H9 (cell line): ENCODE measurements at regions not wholly inside any gene's neighbourhood (a gene's known extent, or its start where the extent isn't known, plus 50 kb on each side); places are given as distances from the start of the nearest gene placed in this dataset.

Source experiments
- DNase-seq: peaks from one replicate; pipeline ENCODE4 v3.0.0-alpha.2; 2017
- H2AFZ ChIP-seq: one replicate; pipeline ENCODE4 v1.6.1; 2013; ENCODE audit warnings: mild to moderate bottlenecking, low read length, control low read depth, moderate library complexity
- H2AK5ac ChIP-seq: 2 replicates; pipeline ENCODE4 v1.6.1; 2013; ENCODE audit warnings: low read length, control low read depth, mixed read lengths; ENCODE audit not compliant: insufficient read length
- H2BK120ac ChIP-seq: one replicate; pipeline ENCODE4 v1.6.1; 2013; ENCODE audit warnings: low read depth, mild to moderate bottlenecking, low read length, control low read depth, inconsistent platforms; ENCODE audit not compliant: poor library complexity, severe bottlenecking
- H2BK12ac ChIP-seq: 2 replicates; pipeline ENCODE4 v1.6.1; 2013; ENCODE audit warnings: low read length, control low read depth, mixed read lengths, low read depth; ENCODE audit not compliant: insufficient read length
- H2BK15ac ChIP-seq: 2 replicates; pipeline ENCODE4 v1.6.1; 2013; ENCODE audit warnings: low read depth, low read length, control low read depth
- H2BK20ac ChIP-seq: one replicate; pipeline ENCODE4 v1.6.1; 2013; ENCODE audit warnings: low read depth, mild to moderate bottlenecking, low read length, control low read depth, inconsistent platforms; ENCODE audit not compliant: poor library complexity, severe bottlenecking
- H2BK5ac ChIP-seq: 2 replicates; pipeline ENCODE4 v1.6.1; 2013; ENCODE audit warnings: low read length, control low read depth, mixed read lengths; ENCODE audit not compliant: insufficient read length
- H3K14ac ChIP-seq: 2 replicates; pipeline ENCODE4 v1.6.1; 2013; ENCODE audit warnings: low read length, control low read depth; ENCODE audit not compliant: insufficient read depth
- H3K18ac ChIP-seq: 2 replicates; pipeline ENCODE4 v1.6.1; 2013; ENCODE audit warnings: low read depth, mild to moderate bottlenecking, mixed read lengths, low read length, control low read depth; ENCODE audit not compliant: insufficient read length
- H3K23ac ChIP-seq: 2 replicates; pipeline ENCODE4 v1.6.1; 2013; ENCODE audit warnings: low read length, control low read depth, mixed read lengths, low read depth; ENCODE audit not compliant: insufficient read length
- H3K23me2 ChIP-seq: 2 replicates; pipeline ENCODE4 v1.6.1; 2013; ENCODE audit warnings: low read depth, mild to moderate bottlenecking, mixed read lengths, low read length, control low read depth; ENCODE audit not compliant: insufficient read length, poor library complexity, severe bottlenecking
- H3K27ac ChIP-seq: 2 replicates; pipeline ENCODE4 v1.5.1; 2013; ENCODE audit warnings: low read length, control low read depth, mixed read lengths, low read depth; ENCODE audit not compliant: insufficient read length
- H3K27me3 ChIP-seq: 2 replicates; pipeline ENCODE4 v1.6.1; 2013; ENCODE audit warnings: low read length, control low read depth, inconsistent platforms; ENCODE audit not compliant: insufficient read depth
- H3K4ac ChIP-seq: 2 replicates; pipeline ENCODE4 v1.6.1; 2013; ENCODE audit warnings: low read depth, mild to moderate bottlenecking, control low read depth, inconsistent platforms, low read length, moderate library complexity
- H3K4me1 ChIP-seq: 2 replicates; pipeline ENCODE4 v1.6.1; 2013; ENCODE audit warnings: low read length, control low read depth, inconsistent platforms; ENCODE audit not compliant: insufficient read depth
- H3K4me2 ChIP-seq: 2 replicates; pipeline ENCODE4 v1.6.1; 2013; ENCODE audit warnings: low read length, control low read depth, mixed read lengths; ENCODE audit not compliant: insufficient read length, insufficient read depth
- H3K56ac ChIP-seq: 2 replicates; pipeline ENCODE4 v1.6.1; 2013; ENCODE audit warnings: low read depth, mild to moderate bottlenecking, mixed read lengths, low read length, control low read depth; ENCODE audit not compliant: insufficient read length
- H3K79me1 ChIP-seq: 2 replicates; pipeline ENCODE4 v1.6.1; 2013; ENCODE audit warnings: low read depth, mild to moderate bottlenecking, moderate library complexity, low read length, control low read depth, inconsistent platforms; ENCODE audit not compliant: insufficient read depth, poor library complexity, severe bottlenecking
- H3K79me2 ChIP-seq: 2 replicates; pipeline ENCODE4 v1.6.1; 2013; ENCODE audit warnings: low read length, control low read depth, inconsistent platforms; ENCODE audit not compliant: insufficient read depth
- H3K9ac ChIP-seq: 2 replicates; pipeline ENCODE4 v1.6.1; 2013; ENCODE audit warnings: low read length, control low read depth, mixed read lengths; ENCODE audit not compliant: insufficient read length; ENCODE audit errors: extremely low read depth
- H3K9me3 ChIP-seq: one replicate; pipeline ENCODE4 v1.6.1; 2013; ENCODE audit warnings: low read depth, low read length, inconsistent platforms; ENCODE audit not compliant: control insufficient read depth
- H3T11ph ChIP-seq: one replicate; pipeline ENCODE4 v1.6.1; 2013; ENCODE audit warnings: mild to moderate bottlenecking, low read length, control low read depth, inconsistent platforms
- H4K20me1 ChIP-seq: one replicate; pipeline ENCODE4 v1.6.1; 2013; ENCODE audit not compliant: control insufficient read depth, insufficient read length, insufficient read depth
- H4K5ac ChIP-seq: 2 replicates; pipeline ENCODE4 v1.6.1; 2013; ENCODE audit warnings: low read depth, mild to moderate bottlenecking, mixed read lengths, low read length, control low read depth; ENCODE audit not compliant: insufficient read length
- H4K8ac ChIP-seq: replicated peaks from 2 replicates; pipeline ENCODE4 v1.6.1; 2013; ENCODE audit warnings: low read length, control low read depth, mixed read lengths, low read depth; ENCODE audit not compliant: insufficient read length
- H4K91ac ChIP-seq: 2 replicates; pipeline ENCODE4 v1.6.1; 2013; ENCODE audit warnings: low read depth, mild to moderate bottlenecking, moderate library complexity, mixed read lengths, low read length, control low read depth; ENCODE audit not compliant: insufficient read length
- H3K27ac Mint-ChIP-seq, 3 experiments: 2 replicates in 2 of 3; 3 replicates in 1 of 3; pipeline ENCODE4 v1.8.0; 2020 to 2021; ENCODE audit warnings: mixed read lengths in 3 of 3, mild to moderate bottlenecking in 1 of 3, moderate library complexity in 1 of 3
- H3K27me3 Mint-ChIP-seq: 2 replicates; pipeline ENCODE4 v1.8.0; 2021; ENCODE audit warnings: low read depth, mild to moderate bottlenecking, moderate library complexity, mixed read lengths
- H3K36me3 Mint-ChIP-seq, 3 experiments: 2 replicates in 2 of 3; 3 replicates in 1 of 3; pipeline ENCODE4 v1.8.0; 2020 to 2021; ENCODE audit warnings: low read depth in 3 of 3, mixed read lengths in 3 of 3; ENCODE audit not compliant: insufficient read depth in 1 of 3
- H3K4me1 Mint-ChIP-seq, 2 experiments: 2 replicates each; pipeline ENCODE4 v1.8.0; 2020; ENCODE audit warnings: mixed read lengths in 2 of 2
- H3K4me3 Mint-ChIP-seq, 2 experiments: 2 replicates in 1 of 2; 3 replicates in 1 of 2; pipeline ENCODE4 v1.8.0; 2020 to 2021; ENCODE audit warnings: mild to moderate bottlenecking in 2 of 2, mixed read lengths in 2 of 2, moderate library complexity in 1 of 2
- H3K9me3 Mint-ChIP-seq, 2 experiments: 2 replicates in 1 of 2; 3 replicates in 1 of 2; pipeline ENCODE4 v1.8.0; 2020; ENCODE audit warnings: mild to moderate bottlenecking in 2 of 2, mixed read lengths in 2 of 2, moderate library complexity in 1 of 2
- whole genome bisulfite sequencing: extraction: QIAGEN DNeasy Blood & Tissue Kit; methylation state at CpG from one replicate; pipeline ENCODE4 v1.1.7; 2013; ENCODE audit warnings: missing lambda C conversion rate, low lambda C conversion rate, mixed read lengths; ENCODE audit not compliant: insufficient read length; ENCODE audit errors: extremely low coverage; 5-methylcytosine and 5-hydroxymethylcytosine counted together
- TF ChIP-seq, protein P1 (sequence below): fragments of 200-600 bp; sonication (generic); conservative IDR thresholded peaks from 3 replicates; pipeline ENCODE4 v1.8.0; 2021; ENCODE audit warnings: antibody characterized with exemption, mild to moderate bottlenecking

DNA sequence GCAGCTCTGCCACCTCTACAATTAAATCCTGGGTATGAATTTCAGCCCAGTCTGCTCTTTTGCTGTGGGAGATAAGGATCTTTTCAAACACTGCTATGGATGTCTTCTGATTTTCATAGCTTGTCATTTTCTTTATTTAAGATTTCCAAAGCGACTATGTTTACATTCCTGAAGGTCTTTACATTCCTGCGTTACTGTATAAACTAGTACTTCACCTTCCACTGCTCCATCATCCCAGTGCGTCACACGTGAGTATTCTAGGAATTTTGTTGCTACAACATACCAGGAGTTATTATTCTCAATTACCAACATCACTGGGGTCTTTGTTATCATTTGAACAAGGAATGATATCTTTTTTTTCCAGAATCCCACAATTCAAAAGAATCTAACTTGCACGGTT is 944.7 kb downstream of the SORCS3 start:
- no peaks in the 10 kb centered on the region for H3K4me1 ChIP-seq
- H2BK5ac ChIP-seq, result no peak overlapping the region
- H3K4me2 ChIP-seq, result no peak overlapping the region
- H3K56ac ChIP-seq, result no peak overlapping the region
- no peaks in the 10 kb centered on the region for H3K79me2 ChIP-seq
- H2AK5ac ChIP-seq, result no peak overlapping the region
- H3K27me3 ChIP-seq, result no peaks in the 10 kb centered on the region
- H3K4ac ChIP-seq, result no peak overlapping the region
- H4K20me1 ChIP-seq, result no peaks in the 10 kb centered on the region
- no peak overlapping the region for H4K5ac ChIP-seq
- no peaks in the 10 kb centered on the region for H3K79me1 ChIP-seq
- TF ChIP-seq, protein P1, sequence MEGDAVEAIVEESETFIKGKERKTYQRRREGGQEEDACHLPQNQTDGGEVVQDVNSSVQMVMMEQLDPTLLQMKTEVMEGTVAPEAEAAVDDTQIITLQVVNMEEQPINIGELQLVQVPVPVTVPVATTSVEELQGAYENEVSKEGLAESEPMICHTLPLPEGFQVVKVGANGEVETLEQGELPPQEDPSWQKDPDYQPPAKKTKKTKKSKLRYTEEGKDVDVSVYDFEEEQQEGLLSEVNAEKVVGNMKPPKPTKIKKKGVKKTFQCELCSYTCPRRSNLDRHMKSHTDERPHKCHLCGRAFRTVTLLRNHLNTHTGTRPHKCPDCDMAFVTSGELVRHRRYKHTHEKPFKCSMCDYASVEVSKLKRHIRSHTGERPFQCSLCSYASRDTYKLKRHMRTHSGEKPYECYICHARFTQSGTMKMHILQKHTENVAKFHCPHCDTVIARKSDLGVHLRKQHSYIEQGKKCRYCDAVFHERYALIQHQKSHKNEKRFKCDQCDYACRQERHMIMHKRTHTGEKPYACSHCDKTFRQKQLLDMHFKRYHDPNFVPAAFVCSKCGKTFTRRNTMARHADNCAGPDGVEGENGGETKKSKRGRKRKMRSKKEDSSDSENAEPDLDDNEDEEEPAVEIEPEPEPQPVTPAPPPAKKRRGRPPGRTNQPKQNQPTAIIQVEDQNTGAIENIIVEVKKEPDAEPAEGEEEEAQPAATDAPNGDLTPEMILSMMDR, result no peak
- Mint-ChIP-seq H3K36me3 (no peaks in the 10 kb centered on the region; a peak in 1 of 7 replicates), H3K4me1 (peaks cover 7 to 16% of the 10 kb centered on the region in 2 experiments), H3K4me3 (no peak overlapping the region), H3K27ac (no peak overlapping the region), H3K27me3 (no peaks in the 10 kb centered on the region), H3K9me3 (no peaks in the 10 kb centered on the region)
- H3K18ac ChIP-seq, result no peak overlapping the region
- H3K9me3 ChIP-seq, result no peaks in the 10 kb centered on the region
- H2BK15ac ChIP-seq, result no peak overlapping the region
- no peak overlapping the region for H2AFZ ChIP-seq
- H4K91ac ChIP-seq, result no peak overlapping the region
- no peak overlapping the region for H2BK120ac ChIP-seq
- H2BK20ac ChIP-seq, result no peak overlapping the region
- no CpG with 5 or more reads among the region's 5 CpGs for WGBS
- no peak overlapping the region for H3K23ac ChIP-seq
- H3K23me2 ChIP-seq, result no peaks in the 10 kb centered on the region
- no peak overlapping the region for H3K14ac ChIP-seq
- no peak overlapping the region for H3K27ac ChIP-seq
- H3K9ac ChIP-seq, result no peak overlapping the region
- H4K8ac ChIP-seq, result no peak overlapping the region
- H2BK12ac ChIP-seq, result no peak overlapping the region
- no peak overlapping the region for H3T11ph ChIP-seq
- DNase-seq, result no peak
